NT2/D1 (cell line): ENCODE measurements at regions not wholly inside any gene's neighbourhood (a gene's known extent, or its start where the extent isn't known, plus 50 kb on each side); places are given as distances from the start of the nearest gene placed in this dataset.
A peak's percentile ranks its signal among the peaks of the same experiment; 100 is the strongest.
"Not testable (repeated sequence)": the region's sequence is repeated elsewhere in the genome, so short reads cannot be mapped to it uniquely, and the experiment has no call there.

Experiments used
- DNase-seq: peaks from one replicate; pipeline ENCODE4 v3.0.0-alpha.2; 2011; ENCODE audit warnings: low read depth, low spot score
- H3K27me3 ChIP-seq: 2 replicates; pipeline ENCODE4 v1.6.0; 2011; ENCODE audit warnings: mild to moderate bottlenecking; ENCODE audit not compliant: insufficient read length, insufficient read depth
- H3K36me3 ChIP-seq: 2 replicates; pipeline ENCODE4 v1.6.1; 2011; ENCODE audit warnings: mild to moderate bottlenecking, low read length, mixed read lengths; ENCODE audit not compliant: insufficient read depth, insufficient read length
- H3K4me1 ChIP-seq: 2 replicates; pipeline ENCODE4 v1.5.1; 2011; ENCODE audit not compliant: insufficient read depth, insufficient read length
- H3K4me3 ChIP-seq: 2 replicates; pipeline ENCODE4 v1.5.1; 2011; ENCODE audit warnings: low read depth; ENCODE audit not compliant: insufficient read length
- H3K9ac ChIP-seq: 2 replicates; pipeline ENCODE4 v1.6.0; 2011; ENCODE audit warnings: low read depth; ENCODE audit not compliant: insufficient read length
- H3K9me3 ChIP-seq: 2 replicates; pipeline ENCODE4 v1.5.1; 2011; ENCODE audit warnings: mild to moderate bottlenecking, low read length; ENCODE audit not compliant: insufficient read depth
- SUZ12 ChIP-seq: IDR thresholded peaks from 2 replicates; pipeline ENCODE4 v1.6.1; 2011; ENCODE audit not compliant: insufficient read length, insufficient read depth; ENCODE audit errors: extremely low read depth
- YY1 ChIP-seq: IDR thresholded peaks from 2 replicates; pipeline ENCODE4 v1.6.1; 2011; ENCODE audit not compliant: insufficient read length, insufficient read depth
- ZNF274 ChIP-seq: IDR thresholded peaks from 2 replicates; pipeline ENCODE4 v1.6.1; 2011; ENCODE audit warnings: mild to moderate bottlenecking, low read depth, low read length

GRCh38 chr7:51867117-51867516 is 550.5 kb upstream of the COBL start:
- H3K4me1 ChIP-seq = no peaks in the 10 kb centered on the region
- no peaks in the 10 kb centered on the region for H3K9me3 ChIP-seq
- no peak overlapping the region for H3K9ac ChIP-seq
- H3K27me3 ChIP-seq = no peaks in the 10 kb centered on the region
- TF ChIP-seq YY1 (no peak), ZNF274 (no peak), SUZ12 (no peak)
- no peak overlapping the region for H3K4me3 ChIP-seq
- DNase-seq = no peak
- H3K36me3 ChIP-seq = no peaks in the 10 kb centered on the region

GRCh38 chr7:51860305-51860704 is 543.7 kb upstream of the COBL start:
- DNase-seq = no peak
- H3K9ac ChIP-seq = no peak overlapping the region
- no peaks in the 10 kb centered on the region for H3K36me3 ChIP-seq
- H3K4me1 ChIP-seq = no peaks in the 10 kb centered on the region
- H3K9me3 ChIP-seq = peaks cover 8% of the 10 kb centered on the region
- no peak overlapping the region for H3K4me3 ChIP-seq
- no peaks in the 10 kb centered on the region for H3K27me3 ChIP-seq
- no peak for TF ChIP-seq YY1
- TF ChIP-seq ZNF274 = no peak
- TF ChIP-seq SUZ12 = no peak

GRCh38 chr7:51850126-51850525 is 533.5 kb upstream of the COBL start:
- peaks cover 12% of the 10 kb centered on the region for H3K9me3 ChIP-seq
- H3K27me3 ChIP-seq = no peaks in the 10 kb centered on the region
- no peaks in the 10 kb centered on the region for H3K36me3 ChIP-seq
- TF ChIP-seq ZNF274 (no peak), SUZ12 (no peak)
- H3K9ac ChIP-seq = no peak overlapping the region
- no peak for DNase-seq
- no peaks in the 10 kb centered on the region for H3K4me1 ChIP-seq
- no peak overlapping the region for H3K4me3 ChIP-seq

GRCh38 chr7:51847461-51848134 is 531.0 kb upstream of the COBL start:
- H3K9ac ChIP-seq = no peak overlapping the region
- peaks cover 6% of the 10 kb centered on the region; the same call in 1 of the 2 replicates for H3K9me3 ChIP-seq
- H3K36me3 ChIP-seq = no peaks in the 10 kb centered on the region
- H3K4me3 ChIP-seq = no peak overlapping the region
- DNase-seq = peak; percentile 35
- H3K27me3 ChIP-seq = no peaks in the 10 kb centered on the region
- H3K4me1 ChIP-seq = no peaks in the 10 kb centered on the region
- TF ChIP-seq SUZ12 (no peak), ZNF274 (no peak), YY1 (no peak)

GRCh38 chr7:51839130-51839529 is 522.5 kb upstream of the COBL start:
- H3K4me3 ChIP-seq = not testable (repeated sequence)

GRCh38 chr7:51827631-51828030 is 511.0 kb upstream of the COBL start:
- no peaks in the 10 kb centered on the region for H3K36me3 ChIP-seq
- no peak for TF ChIP-seq YY1
- no peak for TF ChIP-seq ZNF274
- TF ChIP-seq SUZ12 = no peak
- H3K4me3 ChIP-seq = no peak overlapping the region
- peaks cover 9% of the 10 kb centered on the region for H3K9me3 ChIP-seq
- DNase-seq = no peak
- H3K27me3 ChIP-seq = no peaks in the 10 kb centered on the region
- no peaks in the 10 kb centered on the region for H3K4me1 ChIP-seq
- H3K9ac ChIP-seq = no peak overlapping the region

More at GRCh38 chr7:51839130-51839529, 522.5 kb upstream of the COBL start:
- H3K4me1 ChIP-seq, H3K27me3 ChIP-seq, H3K9ac ChIP-seq, DNase-seq, H3K36me3 ChIP-seq, H3K9me3 ChIP-seq: not testable (repeated sequence)

GRCh38 chr7:51824050-51824449 is 507.4 kb upstream of the COBL start:
- DNase-seq = no peak
- Histone ChIP-seq H3K27me3 (no peaks in the 10 kb centered on the region), H3K9me3 (no peaks in the 10 kb centered on the region), H3K4me1 (no peaks in the 10 kb centered on the region), H3K4me3 (no peak overlapping the region), H3K36me3 (no peaks in the 10 kb centered on the region), H3K9ac (no peak overlapping the region)
- TF ChIP-seq ZNF274 (no peak), YY1 (no peak), SUZ12 (no peak)

- TF ChIP-seq YY1 (no peak), ZNF274 (no peak), SUZ12 (no peak)
- H3K4me3 ChIP-seq = no peak overlapping the region
- H3K9ac ChIP-seq = no peak overlapping the region
- H3K4me1 ChIP-seq = no peaks in the 10 kb centered on the region
- H3K36me3 ChIP-seq = no peaks in the 10 kb centered on the region
- H3K27me3 ChIP-seq = no peaks in the 10 kb centered on the region
- H3K9me3 ChIP-seq = no peaks in the 10 kb centered on the region
- no peak for DNase-seq
These were observed 506.8 kb upstream of the COBL start for GRCh38 chr7:51823437-51823836.
